ENCODE measurements at regions not wholly inside any gene's neighbourhood (a gene's known extent, or its start where the extent isn't known, plus 50 kb on each side); places are given as distances from the start of the nearest gene placed in this dataset.

GRCh38 chr11:11789735-11790369 is 51.9 kb upstream of the USP47 start:
- TF ChIP-seq CTCF (IDR thresholded peaks at IDR 0.05; ENCODE audit: low read depth, low read length) (peak; percentile 74), MYC (IDR thresholded peaks at IDR 0.05; ENCODE audit: low read depth, low read length) (no peak), POLR2A (IDR thresholded peaks at IDR 0.05; ENCODE audit: extremely low read depth, insufficient read length) (no peak)
- no peak overlapping the region for H3K4me3 ChIP-seq (ENCODE audit: low read depth, low read length)
- DNase-seq (ENCODE audit: low read depth) = peak; percentile 30

GRCh38 chr11:11788063-11788710 is 53.6 kb upstream of the USP47 start:
- no peak overlapping the region for H3K4me3 ChIP-seq (ENCODE audit: low read depth, low read length)
- no peak for DNase-seq (ENCODE audit: low read depth)
- TF ChIP-seq CTCF (IDR thresholded peaks at IDR 0.05; ENCODE audit: low read depth, low read length) (no peak), MYC (IDR thresholded peaks at IDR 0.05; ENCODE audit: low read depth, low read length) (no peak), POLR2A (IDR thresholded peaks at IDR 0.05; ENCODE audit: extremely low read depth, insufficient read length) (no peak), MAX (IDR thresholded peaks at IDR 0.05; ENCODE audit: low read depth, low read length) (no peak)

- no peak for TF ChIP-seq MYC (IDR thresholded peaks at IDR 0.05; ENCODE audit: low read depth, low read length)
- TF ChIP-seq MAX (IDR thresholded peaks at IDR 0.05; ENCODE audit: low read depth, low read length) = no peak
- TF ChIP-seq CTCF (IDR thresholded peaks at IDR 0.05; ENCODE audit: low read depth, low read length) = peak; percentile 64
- no peak for TF ChIP-seq POLR2A (IDR thresholded peaks at IDR 0.05; ENCODE audit: extremely low read depth, insufficient read length)
- no peak overlapping the region for H3K4me3 ChIP-seq (ENCODE audit: low read depth, low read length)
- DNase-seq (ENCODE audit: low read depth) = peak; percentile 71
These were observed 54.3 kb upstream of the USP47 start for GRCh38 chr11:11787305-11788062.

- no peak overlapping the region for H3K4me3 ChIP-seq (ENCODE audit: low read depth, low read length)
- no peak for TF ChIP-seq MYC (IDR thresholded peaks at IDR 0.05; ENCODE audit: low read depth, low read length)
- no peak for TF ChIP-seq CTCF (IDR thresholded peaks at IDR 0.05; ENCODE audit: low read depth, low read length)
- TF ChIP-seq POLR2A (IDR thresholded peaks at IDR 0.05; ENCODE audit: extremely low read depth, insufficient read length) = no peak
- TF ChIP-seq MAX (IDR thresholded peaks at IDR 0.05; ENCODE audit: low read depth, low read length) = no peak
- DNase-seq (ENCODE audit: low read depth) = peak; percentile 18
These were observed 55.0 kb upstream of the USP47 start for GRCh38 chr11:11786771-11787170.

GRCh38 chr11:11786234-11786633 is 55.5 kb upstream of the USP47 start:
- H3K4me3 ChIP-seq (ENCODE audit: low read depth, low read length) = no peak overlapping the region
- TF ChIP-seq MAX (IDR thresholded peaks at IDR 0.05; ENCODE audit: low read depth, low read length) (no peak), CTCF (IDR thresholded peaks at IDR 0.05; ENCODE audit: low read depth, low read length) (no peak), MYC (IDR thresholded peaks at IDR 0.05; ENCODE audit: low read depth, low read length) (no peak), POLR2A (IDR thresholded peaks at IDR 0.05; ENCODE audit: extremely low read depth, insufficient read length) (no peak)
- DNase-seq (ENCODE audit: low read depth) = peak; percentile 47
